A673 (cell line): ENCODE measurements at regions not wholly inside any gene's neighbourhood (a gene's known extent, or its start where the extent isn't known, plus 50 kb on each side); places are given as distances from the start of the nearest gene placed in this dataset.

ENCODE experiments used
- EZH2 ChIP-seq: fragments of 200-600 bp; sonication (generic); IDR thresholded peaks from 2 replicates; pipeline ENCODE4 v1.6.1; 2017; ENCODE audit warnings: borderline replicate concordance, low read depth, mild to moderate bottlenecking, mixed read lengths, antibody characterized with exemption, low read length; ENCODE audit not compliant: poor library complexity, severe bottlenecking
- TF ChIP-seq, protein P1 (sequence below): fragments of 300-800, 200-600 bp; sonication (generic); conservative IDR thresholded peaks from 2 replicates; pipeline ENCODE4 v1.5.1; 2017; ENCODE audit warnings: low read depth, mild to moderate bottlenecking, antibody characterized with exemption, low read length, moderate library complexity, mixed read lengths

- TF ChIP-seq, protein P1, sequence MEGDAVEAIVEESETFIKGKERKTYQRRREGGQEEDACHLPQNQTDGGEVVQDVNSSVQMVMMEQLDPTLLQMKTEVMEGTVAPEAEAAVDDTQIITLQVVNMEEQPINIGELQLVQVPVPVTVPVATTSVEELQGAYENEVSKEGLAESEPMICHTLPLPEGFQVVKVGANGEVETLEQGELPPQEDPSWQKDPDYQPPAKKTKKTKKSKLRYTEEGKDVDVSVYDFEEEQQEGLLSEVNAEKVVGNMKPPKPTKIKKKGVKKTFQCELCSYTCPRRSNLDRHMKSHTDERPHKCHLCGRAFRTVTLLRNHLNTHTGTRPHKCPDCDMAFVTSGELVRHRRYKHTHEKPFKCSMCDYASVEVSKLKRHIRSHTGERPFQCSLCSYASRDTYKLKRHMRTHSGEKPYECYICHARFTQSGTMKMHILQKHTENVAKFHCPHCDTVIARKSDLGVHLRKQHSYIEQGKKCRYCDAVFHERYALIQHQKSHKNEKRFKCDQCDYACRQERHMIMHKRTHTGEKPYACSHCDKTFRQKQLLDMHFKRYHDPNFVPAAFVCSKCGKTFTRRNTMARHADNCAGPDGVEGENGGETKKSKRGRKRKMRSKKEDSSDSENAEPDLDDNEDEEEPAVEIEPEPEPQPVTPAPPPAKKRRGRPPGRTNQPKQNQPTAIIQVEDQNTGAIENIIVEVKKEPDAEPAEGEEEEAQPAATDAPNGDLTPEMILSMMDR, result no peak
- TF ChIP-seq EZH2, result no peak
Measured at GRCh38 chr9:103899866-103900265, 194.2 kb upstream of the SMC2 start.
